HCT116 (cell line): ENCODE measurements at regions not wholly inside any gene's neighbourhood (a gene's known extent, or its start where the extent isn't known, plus 50 kb on each side); places are given as distances from the start of the nearest gene placed in this dataset.

Experiments used
- ATAC-seq: fragments of 200-7000 bp; cut with Tn5 transposase; 2 replicates; pipeline ENCODE4 v1.9.1; 2020; ENCODE audit warnings: mild to moderate bottlenecking, moderate library complexity
- BruUV-seq: library from RNA; stranded (reverse); fragments of 400-500 nt; replicated peaks from 2 replicates; lab custom pipeline; 2021; lab: Mats Ljungman, UMichigan
- CTCF ChIA-PET: fragments of 300-600 bp; sonication (Branson Sonifier 250); formaldehyde crosslinking; loops from one replicate; lab custom pipeline; 2021; ENCODE audit warnings: antibody characterized with exemption; lab: Charles Lee
- POLR2A ChIA-PET: fragments of 300-600, 350-600 bp; sonication (Branson Sonifier 250); formaldehyde crosslinking; loops from one replicate; lab custom pipeline; 2021; ENCODE audit warnings: antibody characterized with exemption; lab: Charles Lee
- RAD21 ChIA-PET, 2 experiments: fragments of 300-600 bp; sonication (Branson Sonifier 250); formaldehyde crosslinking; loops; one replicate each; lab custom pipeline; 2023; ENCODE audit warnings: low total read pairs in 2 of 2; ENCODE audit not compliant: uncharacterized antibody in 2 of 2, unreplicated experiment in 2 of 2, low non-redundant PET in 1 of 2; lab: Charles Lee
- DNase-seq: peaks from one replicate; pipeline ENCODE4 v3.0.0-alpha.2; 2010; ENCODE audit warnings: low read depth, low spot score
- H2AFZ ChIP-seq: fragments of 200-600 bp; shearing (Covaris generic), sonication (generic); 2 replicates; pipeline ENCODE4 v1.6.1; 2017; ENCODE audit warnings: low read depth, mixed run types, mixed read lengths, antibody characterized with exemption, low read length; ENCODE audit not compliant: poor library complexity, severe bottlenecking
- H3K27ac ChIP-seq: 2 replicates; pipeline ENCODE4 v1.5.1; 2012; ENCODE audit warnings: low read depth, low read length
- H3K27me3 ChIP-seq: fragments of 200-600 bp; sonication (generic); 2 replicates; pipeline ENCODE4 v1.6.1; 2016; ENCODE audit warnings: mixed run types, low read length, mixed read lengths; ENCODE audit not compliant: insufficient read depth
- H3K36me3 ChIP-seq, 2 experiments: fragments of 200-500 bp in 1 of 2; fragments of 200-600 bp in 1 of 2; sonication (Bioruptor generic) in 1 of 2; sonication (generic) in 1 of 2; 2 replicates each; pipeline versions ENCODE4 v1.5.1 to v1.6.1; 2014 to 2016; ENCODE audit warnings: low read length in 2 of 2, inconsistent platforms in 1 of 2, mixed read lengths in 1 of 2, mixed run types in 1 of 2; ENCODE audit not compliant: insufficient read depth in 2 of 2, control insufficient read depth in 1 of 2
- H3K4me1 ChIP-seq, 2 experiments: fragments of 200-600 bp in 1 of 2; sonication (generic) in 1 of 2; 2 replicates each; pipeline versions ENCODE4 v1.5.1 to v1.6.1; 2012 to 2017; ENCODE audit warnings: low read length in 2 of 2, inconsistent platforms in 1 of 2, mild to moderate bottlenecking in 1 of 2, mixed read lengths in 1 of 2, mixed run types in 1 of 2, moderate library complexity in 1 of 2; ENCODE audit not compliant: insufficient read depth in 2 of 2, control insufficient read depth in 1 of 2
- H3K4me2 ChIP-seq: fragments of 200-600 bp; sonication (generic); 2 replicates; pipeline ENCODE4 v1.6.1; 2017; ENCODE audit warnings: mixed run types, low read length, mixed read lengths
- H3K4me3 ChIP-seq, 2 experiments: fragments of 200-600 bp in 1 of 2; sonication (generic) in 1 of 2; replicated peaks in 1 of 2; 2 replicates each; pipeline ENCODE4 v1.5.1; 2011 to 2016; ENCODE audit warnings: low read length in 2 of 2, control low read depth in 1 of 2, low read depth in 1 of 2, mild to moderate bottlenecking in 1 of 2, mixed read lengths in 1 of 2, mixed run types in 1 of 2
- H3K79me2 ChIP-seq: fragments of 200-600 bp; sonication (generic); 2 replicates; pipeline ENCODE4 v1.6.1; 2017; ENCODE audit warnings: mild to moderate bottlenecking, mixed run types, low read length, moderate library complexity, mixed read lengths; ENCODE audit not compliant: insufficient read depth
- H3K9ac ChIP-seq: fragments of 200-600 bp; sonication (generic); 2 replicates; pipeline ENCODE4 v1.6.1; 2016; ENCODE audit warnings: low read length, mixed read lengths
- H3K9me2 ChIP-seq: fragments of 200-600 bp; sonication (generic), shearing (Covaris generic); 2 replicates; pipeline ENCODE4 v1.6.1; 2017; ENCODE audit warnings: mixed run types, mild to moderate bottlenecking, moderate library complexity; ENCODE audit not compliant: insufficient read depth
- H3K9me3 ChIP-seq, 2 experiments: fragments of 200-500 bp in 1 of 2; fragments of 200-600 bp in 1 of 2; sonication (Bioruptor generic) in 1 of 2; sonication (generic) in 1 of 2; 2 replicates each; pipeline ENCODE4 v1.6.1; 2014 to 2017; ENCODE audit warnings: low read length in 2 of 2, mixed read lengths in 2 of 2, inconsistent platforms in 1 of 2, low read depth in 1 of 2, mild to moderate bottlenecking in 1 of 2, mixed run types in 1 of 2, moderate library complexity in 1 of 2; ENCODE audit not compliant: control insufficient read depth in 1 of 2, insufficient read depth in 1 of 2
- H4K20me1 ChIP-seq: fragments of 200-600 bp; sonication (generic), shearing (Covaris generic); 2 replicates; pipeline ENCODE4 v1.6.1; 2017; ENCODE audit warnings: mixed run types, mild to moderate bottlenecking, moderate library complexity; ENCODE audit not compliant: insufficient read depth
- EZH2 ChIP-seq: fragments of 200-600 bp; sonication (generic); IDR thresholded peaks from 2 replicates; pipeline ENCODE4 v1.6.1; 2017; ENCODE audit warnings: antibody characterized with exemption, mixed run types
- POLR2AphosphoS5 ChIP-seq: IDR thresholded peaks from 2 replicates; pipeline ENCODE4 v1.6.1; 2011; ENCODE audit warnings: mild to moderate bottlenecking, low read depth, low read length, moderate library complexity
- RAD21 ChIP-seq: IDR thresholded peaks from 2 replicates; pipeline ENCODE4 v1.6.1; 2012; ENCODE audit warnings: low read depth, mild to moderate bottlenecking
- SRF ChIP-seq: IDR thresholded peaks from 2 replicates; pipeline ENCODE4 v1.6.1; 2012; ENCODE audit warnings: low read depth
- TCF7L2 ChIP-seq: IDR thresholded peaks from 2 replicates; pipeline ENCODE4 v1.7.0; 2011; ENCODE audit warnings: borderline replicate concordance, inconsistent platforms; ENCODE audit not compliant: insufficient read depth, insufficient read length; ENCODE audit errors: extremely low read depth
- ZFX ChIP-seq: fragments of 450-650 bp; IDR thresholded peaks from 2 replicates; pipeline ENCODE4 v1.6.1; 2017
- intact Hi-C: fragments of 100-400 bp; cut with micrococcal nuclease; formaldehyde crosslinking; loops from 2 replicates; pipeline ENCODE4 v1.10.0; 2022

- H3K79me2 ChIP-seq = no peaks in the 10 kb centered on the region
- no peak overlapping the region for H3K9ac ChIP-seq
- H3K4me3 ChIP-seq = no peak overlapping the region
- H3K9me3 ChIP-seq = no peaks in the 10 kb centered on the region; a peak in 1 of 4 replicates
- TF ChIP-seq ZFX (0 out of 2 replicates have a peak, but pooled peaks have one; percentile 16), RAD21 (no peak), POLR2AphosphoS5 (no peak), EZH2 (no peak)
- intact Hi-C loops = no loop called here
- no peaks in the 10 kb centered on the region for H3K9me2 ChIP-seq
- no peak for ATAC-seq
- POLR2A ChIA-PET = no interaction called here
- H3K4me1 ChIP-seq = peaks cover 0 to 1% of the 10 kb centered on the region in 2 experiments; a peak in 1 of 4 replicates
- H2AFZ ChIP-seq = no peak overlapping the region
- CTCF ChIA-PET = no interaction called here
- no peak overlapping the region for H3K4me2 ChIP-seq
- no peak overlapping the region for H3K27ac ChIP-seq
- no peaks in the 10 kb centered on the region for H3K27me3 ChIP-seq
- no peaks in the 10 kb centered on the region for H3K36me3 ChIP-seq
- BruUV-seq = no TSS peak
- RAD21 ChIA-PET = no interaction called here
- DNase-seq = no peak
- H4K20me1 ChIP-seq = no peaks in the 10 kb centered on the region
Measured at GRCh38 chr9:91156451-91157234, 205.1 kb downstream of the AUH start.

GRCh38 chr9:91157883-91158282 is 203.8 kb downstream of the AUH start:
- BruUV-seq = no TSS peak
- Histone ChIP-seq H3K9ac (no peak overlapping the region), H2AFZ (no peak overlapping the region), H3K27me3 (no peaks in the 10 kb centered on the region), H3K9me3 (no peaks in the 10 kb centered on the region; a peak in 1 of 4 replicates), H3K36me3 (no peaks in the 10 kb centered on the region), H3K9me2 (no peaks in the 10 kb centered on the region), H4K20me1 (no peaks in the 10 kb centered on the region), H3K27ac (no peak overlapping the region), H3K79me2 (no peaks in the 10 kb centered on the region), H3K4me2 (no peak overlapping the region), H3K4me1 (peaks cover 3 to 14% of the 10 kb centered on the region in 2 experiments; a peak in 3 of 4 replicates), H3K4me3 (no peak overlapping the region)
- POLR2A ChIA-PET = no interaction called here
- CTCF ChIA-PET = no interaction called here
- RAD21 ChIA-PET = interaction anchor here in 1 of 2 experiments (1.0 kb wide), 1 partner anchor 10 kb away, joined by 3 read pairs; no protein-coding TSS in a partner anchor
- intact Hi-C loops = no loop called here
- ATAC-seq (no peak), DNase-seq (no peak)
- no peak for TF ChIP-seq EZH2
- no peak for TF ChIP-seq SRF
- no peak for TF ChIP-seq TCF7L2
- TF ChIP-seq, all 23 proteins: peak for 0
